ENCODE measurements at regions not wholly inside any gene's neighbourhood (a gene's known extent, or its start where the extent isn't known, plus 50 kb on each side); places are given as distances from the start of the nearest gene placed in this dataset.

GRCh38 chr4:130077275-130077674 is 981.3 kb downstream of the C4orf33 start:
- TF ChIP-seq POLR2A (IDR thresholded peaks at IDR 0.05) (no peak), CTCF (IDR thresholded peaks at IDR 0.05) (no peak)

Measured in testis (tissue), 2 donors.